WTC11 (cell line): ENCODE measurements at regions not wholly inside any gene's neighbourhood (a gene's known extent, or its start where the extent isn't known, plus 50 kb on each side); places are given as distances from the start of the nearest gene placed in this dataset.

ENCODE experiments used
- ATAC-seq: fragments of 200-7000 bp; cut with Tn5 transposase; 2 replicates; pipeline ENCODE4 v1.10.0; 2021; ENCODE audit warnings: mild to moderate bottlenecking, moderate library complexity
- CTCF ChIA-PET: fragments of 300-600 bp; sonication (Branson Sonifier 250); formaldehyde crosslinking; loops from one replicate; lab custom pipeline; 2021; ENCODE audit warnings: antibody characterized with exemption; lab: Charles Lee
- POLR2A ChIA-PET: fragments of 350-600 bp; sonication (Branson Sonifier 250); formaldehyde crosslinking; loops from one replicate; lab custom pipeline; 2021; ENCODE audit warnings: antibody characterized with exemption; lab: Charles Lee
- DNase-seq: peaks from one replicate; pipeline ENCODE4 v3.0.0; 2021; ENCODE audit warnings: low spot score
- H3K27ac Mint-ChIP-seq: 2 replicates; pipeline ENCODE4 v1.8.0; 2021; ENCODE audit warnings: mixed read lengths
- H3K27me3 Mint-ChIP-seq: 2 replicates; pipeline ENCODE4 v1.8.0; 2021; ENCODE audit warnings: low read depth, mild to moderate bottlenecking, moderate library complexity, mixed read lengths
- H3K36me3 Mint-ChIP-seq: 2 replicates; pipeline ENCODE4 v1.8.0; 2021; ENCODE audit warnings: mixed read lengths
- H3K4me1 Mint-ChIP-seq: 2 replicates; pipeline ENCODE4 v1.8.0; 2022; ENCODE audit warnings: mixed read lengths
- H3K4me3 Mint-ChIP-seq: 2 replicates; pipeline ENCODE4 v1.8.0; 2021; ENCODE audit warnings: mild to moderate bottlenecking, moderate library complexity, mixed read lengths
- H3K9me3 Mint-ChIP-seq: 2 replicates; pipeline ENCODE4 v1.8.0; 2021; ENCODE audit warnings: mixed read lengths
- CREB1 ChIP-seq: sonication (generic); formaldehyde crosslinking; IDR thresholded peaks from 2 replicates; pipeline ENCODE4 v1.8.0; 2023; ENCODE audit warnings: mild to moderate bottlenecking, missing genetic modification reagents
- FOXP1 ChIP-seq: sonication (generic); formaldehyde crosslinking; IDR thresholded peaks from 2 replicates; pipeline ENCODE4 v1.8.0; 2022; ENCODE audit warnings: missing genetic modification reagents, mild to moderate bottlenecking, moderate library complexity, borderline replicate concordance
- GRHL2 ChIP-seq: fragments of 250-450 bp; sonication (Bioruptor Pico); IDR thresholded peaks from 2 replicates; pipeline ENCODE4 v1.8.0; 2022; ENCODE audit warnings: mild to moderate bottlenecking, moderate library complexity; ENCODE audit not compliant: insufficient replicate concordance, severe bottlenecking
- HMGA2 ChIP-seq: fragments of 250-450 bp; sonication (Bioruptor Pico); IDR thresholded peaks from 2 replicates; pipeline ENCODE4 v1.4.0; 2021; ENCODE audit warnings: mild to moderate bottlenecking, moderate library complexity
- IRF2 ChIP-seq: sonication (generic); formaldehyde crosslinking; IDR thresholded peaks from 2 replicates; pipeline ENCODE4 v1.8.0; 2022; ENCODE audit warnings: low read depth, missing genetic modification reagents, borderline replicate concordance
- KAT7 ChIP-seq: sonication (generic); formaldehyde crosslinking; IDR thresholded peaks from 2 replicates; pipeline ENCODE4 v1.8.1; 2023; ENCODE audit warnings: missing genetic modification reagents, mild to moderate bottlenecking, borderline replicate concordance
- PRRX2 ChIP-seq: fragments of 250-450 bp; sonication (Bioruptor Pico); IDR thresholded peaks from 2 replicates; pipeline ENCODE4 v1.8.0; 2021; ENCODE audit warnings: mild to moderate bottlenecking
- SP1 ChIP-seq: sonication (generic); formaldehyde crosslinking; conservative IDR thresholded peaks from 2 replicates; pipeline ENCODE4 v1.8.1; 2022; ENCODE audit warnings: missing genetic modification reagents
- TCF7 ChIP-seq: sonication (generic); formaldehyde crosslinking; IDR thresholded peaks from 2 replicates; pipeline ENCODE4 v1.8.0; 2022; ENCODE audit warnings: mild to moderate bottlenecking, low read depth, missing genetic modification reagents, moderate library complexity
- TEAD1 ChIP-seq: sonication (generic); formaldehyde crosslinking; IDR thresholded peaks from 2 replicates; pipeline ENCODE4 v1.8.0; 2022; ENCODE audit warnings: mild to moderate bottlenecking, missing genetic modification reagents
- ZNF138 ChIP-seq: sonication (generic); formaldehyde crosslinking; conservative IDR thresholded peaks from 2 replicates; pipeline ENCODE4 v1.8.1; 2022; ENCODE audit warnings: mild to moderate bottlenecking, moderate library complexity, missing genetic modification reagents
- ZNF219 ChIP-seq: sonication (generic); formaldehyde crosslinking; IDR thresholded peaks from 2 replicates; pipeline ENCODE4 v1.8.0; 2023; ENCODE audit warnings: missing genetic modification reagents, mild to moderate bottlenecking, borderline replicate concordance
- ZNF232 ChIP-seq: sonication (generic); formaldehyde crosslinking; IDR thresholded peaks from 2 replicates; pipeline ENCODE4 v1.8.0; 2022; ENCODE audit warnings: mild to moderate bottlenecking, missing genetic modification reagents
- ZNF317 ChIP-seq: sonication (generic); formaldehyde crosslinking; IDR thresholded peaks from 2 replicates; pipeline ENCODE4 v1.8.1; 2023; ENCODE audit warnings: low read depth, mild to moderate bottlenecking, moderate library complexity, missing genetic modification reagents, borderline replicate concordance
- ZNF671 ChIP-seq: fragments of 250-450 bp; sonication (Bioruptor Pico); IDR thresholded peaks from 2 replicates; pipeline ENCODE4 v1.8.0; 2021; ENCODE audit warnings: mild to moderate bottlenecking
- TF ChIP-seq, protein P1 (sequence below): sonication (generic); formaldehyde crosslinking; IDR thresholded peaks from 2 replicates; pipeline ENCODE4 v1.8.0; 2022; ENCODE audit warnings: mild to moderate bottlenecking, missing genetic modification reagents
- TF ChIP-seq, protein P2 (sequence below): sonication (generic); formaldehyde crosslinking; IDR thresholded peaks from 2 replicates; pipeline ENCODE4 v1.8.1; 2022; ENCODE audit warnings: mild to moderate bottlenecking, moderate library complexity, missing genetic modification reagents
- TF ChIP-seq, protein P3 (sequence below): sonication (generic); formaldehyde crosslinking; IDR thresholded peaks from 2 replicates; pipeline ENCODE4 v1.8.0; 2022; ENCODE audit warnings: mild to moderate bottlenecking, missing genetic modification reagents

DNA sequence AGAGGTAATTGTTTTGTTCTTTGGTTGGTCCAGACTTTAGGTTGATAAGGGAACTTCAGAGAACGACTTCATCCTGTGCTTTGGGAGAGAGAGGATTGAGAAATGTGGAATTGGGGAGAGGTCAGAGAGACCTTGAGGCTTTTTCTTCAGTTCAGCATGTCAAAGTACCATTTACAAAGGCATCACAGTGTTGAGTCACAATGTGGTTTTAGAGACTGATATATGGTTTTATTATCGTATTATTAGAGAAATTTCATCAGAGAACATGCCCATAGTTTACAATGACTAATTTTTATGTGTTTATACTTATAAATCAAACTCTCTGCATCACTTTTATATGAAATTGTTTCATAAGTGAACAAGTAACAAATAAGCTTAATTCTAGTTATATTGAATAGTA is 626.6 kb downstream of the DSC3 start (continued):
- TF ChIP-seq, protein P1, sequence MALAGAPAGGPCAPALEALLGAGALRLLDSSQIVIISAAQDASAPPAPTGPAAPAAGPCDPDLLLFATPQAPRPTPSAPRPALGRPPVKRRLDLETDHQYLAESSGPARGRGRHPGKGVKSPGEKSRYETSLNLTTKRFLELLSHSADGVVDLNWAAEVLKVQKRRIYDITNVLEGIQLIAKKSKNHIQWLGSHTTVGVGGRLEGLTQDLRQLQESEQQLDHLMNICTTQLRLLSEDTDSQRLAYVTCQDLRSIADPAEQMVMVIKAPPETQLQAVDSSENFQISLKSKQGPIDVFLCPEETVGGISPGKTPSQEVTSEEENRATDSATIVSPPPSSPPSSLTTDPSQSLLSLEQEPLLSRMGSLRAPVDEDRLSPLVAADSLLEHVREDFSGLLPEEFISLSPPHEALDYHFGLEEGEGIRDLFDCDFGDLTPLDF, result no peak

DNA sequence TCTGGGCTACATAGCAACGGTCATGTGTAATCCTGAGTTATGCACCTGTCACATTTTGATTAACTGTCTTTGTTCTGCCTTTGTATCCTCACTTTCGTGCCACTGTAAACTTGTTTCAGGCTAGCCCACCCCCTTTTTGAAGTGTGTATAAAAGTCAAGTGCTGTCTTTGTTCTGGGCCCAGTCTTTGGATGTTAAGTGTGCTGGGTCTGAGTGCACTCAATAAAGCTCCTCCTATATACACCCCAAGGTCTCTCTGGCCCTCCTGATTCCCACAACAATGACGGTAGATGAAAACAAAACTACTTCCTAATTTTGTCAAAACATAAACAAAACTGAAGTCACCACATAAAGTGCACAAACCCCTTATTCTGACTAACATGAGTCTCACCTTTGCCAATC is 633.4 kb downstream of the DSC3 start:
- no peak overlapping the region for H3K4me3 Mint-ChIP-seq
- DNase-seq (no peak), ATAC-seq (no peak)
- H3K4me1 Mint-ChIP-seq, result no peaks in the 10 kb centered on the region
- POLR2A ChIA-PET, result no interaction called here
- peaks cover 34% of the 10 kb centered on the region for H3K9me3 Mint-ChIP-seq
- H3K27ac Mint-ChIP-seq, result no peak overlapping the region
- CTCF ChIA-PET, result no interaction called here
- H3K36me3 Mint-ChIP-seq, result peaks cover 19% of the 10 kb centered on the region
- TF ChIP-seq GRHL2 (CRISPR knock-in tag) (no peak), ZNF232 (CRISPR knock-in tag) (no peak), ZNF219 (CRISPR knock-in tag) (no peak), ZNF671 (CRISPR knock-in tag) (no peak), SP1 (CRISPR knock-in tag) (no peak), ZNF138 (CRISPR knock-in tag) (no peak), ZNF317 (CRISPR knock-in tag) (no peak), FOXP1 (CRISPR knock-in tag) (no peak), TCF7 (no peak), TEAD1 (CRISPR knock-in tag) (no peak)
- TF ChIP-seq, protein P2, sequence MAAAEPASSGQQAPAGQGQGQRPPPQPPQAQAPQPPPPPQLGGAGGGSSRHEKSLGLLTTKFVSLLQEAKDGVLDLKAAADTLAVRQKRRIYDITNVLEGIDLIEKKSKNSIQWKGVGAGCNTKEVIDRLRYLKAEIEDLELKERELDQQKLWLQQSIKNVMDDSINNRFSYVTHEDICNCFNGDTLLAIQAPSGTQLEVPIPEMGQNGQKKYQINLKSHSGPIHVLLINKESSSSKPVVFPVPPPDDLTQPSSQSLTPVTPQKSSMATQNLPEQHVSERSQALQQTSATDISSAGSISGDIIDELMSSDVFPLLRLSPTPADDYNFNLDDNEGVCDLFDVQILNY (CRISPR knock-in tag), result no peak
- TF ChIP-seq, protein P3, sequence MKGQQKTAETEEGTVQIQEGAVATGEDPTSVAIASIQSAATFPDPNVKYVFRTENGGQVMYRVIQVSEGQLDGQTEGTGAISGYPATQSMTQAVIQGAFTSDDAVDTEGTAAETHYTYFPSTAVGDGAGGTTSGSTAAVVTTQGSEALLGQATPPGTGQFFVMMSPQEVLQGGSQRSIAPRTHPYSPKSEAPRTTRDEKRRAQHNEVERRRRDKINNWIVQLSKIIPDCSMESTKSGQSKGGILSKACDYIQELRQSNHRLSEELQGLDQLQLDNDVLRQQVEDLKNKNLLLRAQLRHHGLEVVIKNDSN (CRISPR knock-in tag), result no peak
- TF ChIP-seq, all 79 proteins: peak for 0
- no peaks in the 10 kb centered on the region; the same call in none of the 2 replicates for H3K27me3 Mint-ChIP-seq

DNA sequence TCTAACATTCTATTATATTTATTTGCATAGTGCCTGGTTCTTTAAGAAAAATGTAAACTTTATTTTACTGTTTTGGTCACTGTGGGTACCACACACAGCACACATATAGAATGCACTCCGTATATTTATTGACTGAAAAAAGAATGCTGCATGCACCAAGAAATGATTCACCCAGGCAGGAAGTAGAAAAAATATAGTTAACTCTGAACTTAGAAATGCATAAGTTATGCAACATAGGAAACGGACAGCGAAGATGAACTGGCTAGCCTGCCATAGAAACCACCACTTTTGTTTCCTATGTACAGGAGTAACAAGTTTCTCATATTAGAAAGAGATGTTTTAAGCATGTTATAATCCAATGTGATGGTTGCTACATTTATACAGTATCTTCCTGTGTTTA is 635.8 kb downstream of the DSC3 start:
- peaks cover 19% of the 10 kb centered on the region for H3K36me3 Mint-ChIP-seq
- H3K27ac Mint-ChIP-seq, result no peak overlapping the region
- no peak overlapping the region for H3K4me3 Mint-ChIP-seq
- DNase-seq, result no peak
- POLR2A ChIA-PET, result no interaction called here
- H3K27me3 Mint-ChIP-seq, result no peaks in the 10 kb centered on the region; the same call in 1 of the 2 replicates
- CTCF ChIA-PET, result no interaction called here
- peaks cover 25% of the 10 kb centered on the region for H3K9me3 Mint-ChIP-seq
- no peak for ATAC-seq
- no peaks in the 10 kb centered on the region for H3K4me1 Mint-ChIP-seq
- TF ChIP-seq KAT7 (CRISPR knock-in tag) (no peak), PRRX2 (CRISPR knock-in tag) (no peak)

DNA sequence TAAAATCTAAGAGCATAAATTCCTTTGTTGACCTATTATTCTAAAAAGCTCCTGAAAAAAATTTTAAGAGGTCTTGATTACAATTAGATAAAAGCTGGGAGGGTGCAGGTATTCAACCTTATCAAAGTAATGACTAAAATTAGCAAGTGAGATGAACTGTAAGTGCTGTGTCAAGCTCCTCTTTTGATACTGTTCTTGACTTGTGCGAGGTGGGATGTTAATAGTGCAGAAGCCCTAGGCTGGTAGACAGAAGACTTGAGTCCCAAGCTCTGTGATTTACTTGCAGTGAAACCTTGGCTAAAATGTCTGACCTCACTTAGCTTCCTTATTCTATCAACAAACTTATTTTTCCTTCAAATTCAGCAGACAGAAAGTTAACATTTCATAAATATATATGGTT is 637.5 kb downstream of the DSC3 start:
- POLR2A ChIA-PET, result no interaction called here
- DNase-seq, result no peak
- TF ChIP-seq IRF2 (CRISPR knock-in tag) (no peak), HMGA2 (CRISPR knock-in tag) (no peak), CREB1 (CRISPR knock-in tag) (no peak)
- TF ChIP-seq, all 79 proteins: peak for 0
- H3K9me3 Mint-ChIP-seq, result peaks cover 19% of the 10 kb centered on the region
- no peaks in the 10 kb centered on the region; the same call in 1 of the 2 replicates for H3K27me3 Mint-ChIP-seq
- ATAC-seq, result no peak
- no peaks in the 10 kb centered on the region for H3K4me1 Mint-ChIP-seq
- H3K36me3 Mint-ChIP-seq, result peaks cover 18% of the 10 kb centered on the region
- no peak overlapping the region for H3K4me3 Mint-ChIP-seq
- no peak overlapping the region for H3K27ac Mint-ChIP-seq
- CTCF ChIA-PET, result no interaction called here
